Natural killer cell (primary cell): ENCODE measurements at regions not wholly inside any gene's neighbourhood (a gene's known extent, or its start where the extent isn't known, plus 50 kb on each side); places are given as distances from the start of the nearest gene placed in this dataset.

Experiments used
- ATAC-seq, 3 donors: fragments of 150-1000 bp in 2 of 3; fragments of 200-7000 bp in 1 of 3; cut with Tn5 transposase; 1 replicate in 1 of 3; 2 replicates in 2 of 3; pipeline ENCODE4 v1.10.0; 2021; ENCODE audit warnings: mild to moderate bottlenecking in 2 of 3, moderate library complexity in 2 of 3
- DNase-seq, 2 donors: peaks; one replicate each; pipeline versions ENCODE4 v3.0.0 to v3.0.0-alpha.2; 2013 to 2021; ENCODE audit warnings: mixed read lengths in 1 of 2
- H3K27ac ChIP-seq: one replicate; pipeline ENCODE4 v1.5.1; 2013; ENCODE audit warnings: mild to moderate bottlenecking, low read length
- H3K27me3 ChIP-seq: one replicate; pipeline ENCODE4 v1.6.1; 2013; ENCODE audit warnings: low read length; ENCODE audit not compliant: control insufficient read depth, insufficient read depth
- H3K36me3 ChIP-seq: one replicate; pipeline ENCODE4 v1.6.1; 2013; ENCODE audit warnings: low read length; ENCODE audit not compliant: control insufficient read depth, insufficient read depth
- H3K4me1 ChIP-seq: one replicate; pipeline ENCODE4 v1.6.1; 2013; ENCODE audit warnings: low read length; ENCODE audit not compliant: control insufficient read depth, insufficient read depth
- H3K4me3 ChIP-seq: one replicate; pipeline ENCODE4 v1.5.1; 2013; ENCODE audit warnings: low read length
- H3K9me3 ChIP-seq: one replicate; pipeline ENCODE4 v1.6.1; 2013; ENCODE audit warnings: low read length; ENCODE audit not compliant: control insufficient read depth, insufficient read depth
- H3K27ac Mint-ChIP-seq, 2 donors: one replicate each; pipeline ENCODE4 v1.8.0; 2022; ENCODE audit warnings: mild to moderate bottlenecking in 2 of 2, mixed read lengths in 2 of 2, moderate library complexity in 1 of 2
- H3K27me3 Mint-ChIP-seq, 2 donors: one replicate each; pipeline ENCODE4 v1.8.0; 2022; ENCODE audit warnings: low read depth in 2 of 2, mixed read lengths in 2 of 2
- H3K36me3 Mint-ChIP-seq: one replicate; pipeline ENCODE4 v1.8.0; 2022; ENCODE audit warnings: mixed read lengths
- H3K4me1 Mint-ChIP-seq, 2 donors: one replicate each; pipeline ENCODE4 v1.8.0; 2022; ENCODE audit warnings: mixed read lengths in 2 of 2
- H3K4me3 Mint-ChIP-seq: one replicate; pipeline ENCODE4 v1.8.0; 2022; ENCODE audit warnings: mild to moderate bottlenecking, moderate library complexity, mixed read lengths
- H3K9me3 Mint-ChIP-seq, 2 donors: one replicate each; pipeline ENCODE4 v1.8.0; 2022; ENCODE audit warnings: mixed read lengths in 2 of 2
- CTCF ChIP-seq: fragments of 200-600 bp; IDR thresholded peaks from one replicate; pipeline ENCODE4 v1.8.0; 2022; ENCODE audit warnings: antibody characterized with exemption
- WGBS: methylation state at CpG from one replicate; pipeline ENCODE4 v1.1.7; 2013; ENCODE audit warnings: missing lambda C conversion rate; ENCODE audit not compliant: insufficient coverage; 5-methylcytosine and 5-hydroxymethylcytosine counted together
- intact Hi-C: fragments of 100-400 bp; cut with micrococcal nuclease; formaldehyde crosslinking; loops from one replicate; pipeline ENCODE4 v1.14.2; 2022

GRCh38 chr15:34664418-34664817, 81.0 kb upstream of the GOLGA8B start:
- no peaks in the 10 kb centered on the region for H3K36me3 Mint-ChIP-seq
- 0% methylated on average over 1 of the region's 1 CpG for WGBS
- H3K9me3 Mint-ChIP-seq: no peaks in the 10 kb centered on the region
- H3K4me1 Mint-ChIP-seq: no peaks in the 10 kb centered on the region
- H3K27me3 Mint-ChIP-seq: peaks cover 16 to 48% of the 10 kb centered on the region in 2 donors
- H3K4me3 Mint-ChIP-seq: no peak overlapping the region
- no peaks in the 10 kb centered on the region for H3K36me3 ChIP-seq
- H3K9me3 ChIP-seq: no peaks in the 10 kb centered on the region
- ATAC-seq: no peak
- H3K27ac ChIP-seq: no peak overlapping the region
- H3K27ac Mint-ChIP-seq: no peak overlapping the region
- no peak for TF ChIP-seq CTCF
- no peak overlapping the region for H3K4me3 ChIP-seq
- intact Hi-C loops: no loop called here
- no peaks in the 10 kb centered on the region for H3K4me1 ChIP-seq
- no peak for DNase-seq
- H3K27me3 ChIP-seq: peaks cover 4% of the 10 kb centered on the region

DNA sequence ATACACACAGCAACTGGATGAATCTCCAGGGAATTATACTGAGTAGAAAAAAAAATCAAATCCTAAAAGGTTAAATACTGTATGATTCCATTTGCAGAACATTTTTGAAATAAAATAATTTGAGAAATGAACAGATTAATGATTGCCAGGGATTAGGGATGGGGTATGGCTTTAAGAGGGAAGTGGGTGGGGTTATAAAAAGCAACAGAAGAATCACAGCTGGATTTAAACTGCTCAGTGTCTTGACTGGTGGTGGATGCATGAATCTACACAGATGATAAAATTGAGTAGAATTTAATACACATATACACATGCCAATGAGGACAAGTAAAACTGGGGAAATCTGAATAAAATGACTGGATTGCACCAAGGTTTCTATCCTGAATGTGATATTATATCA, 79.7 kb upstream of the GOLGA8B start:
- Histone ChIP-seq H3K27ac (no peak overlapping the region), H3K36me3 (no peaks in the 10 kb centered on the region), H3K27me3 (peaks cover 4% of the 10 kb centered on the region), H3K4me1 (no peaks in the 10 kb centered on the region), H3K4me3 (no peak overlapping the region), H3K9me3 (no peaks in the 10 kb centered on the region)
- Mint-ChIP-seq H3K4me3 (no peak overlapping the region), H3K27me3 (peaks cover 12 to 42% of the 10 kb centered on the region in 2 donors), H3K36me3 (no peaks in the 10 kb centered on the region), H3K27ac (no peak overlapping the region), H3K9me3 (no peaks in the 10 kb centered on the region), H3K4me1 (no peaks in the 10 kb centered on the region)
- TF ChIP-seq CTCF: no peak
- intact Hi-C loops: no loop called here
- DNase-seq: no peak
- no peak for ATAC-seq

DNA sequence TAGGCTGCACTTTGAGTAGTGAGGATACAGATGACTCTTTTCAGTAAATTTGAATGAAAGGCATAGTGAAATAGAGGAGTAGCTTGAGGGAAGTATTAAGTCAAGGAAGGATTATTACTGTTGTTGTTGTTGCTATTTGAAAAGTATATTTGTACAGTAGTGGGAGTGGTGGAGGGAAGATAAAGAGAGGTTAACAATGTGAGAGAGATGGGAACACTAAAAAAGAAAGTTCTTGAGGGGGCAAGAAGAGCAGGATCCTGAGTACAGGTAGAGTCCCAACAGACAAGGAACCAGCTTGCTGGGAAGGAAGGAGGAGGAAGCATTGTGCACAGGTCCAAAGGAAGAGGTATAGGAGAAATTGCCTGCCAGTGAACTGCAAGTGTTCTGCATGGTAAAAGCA, 75.6 kb upstream of the GOLGA8B start:
- H3K9me3 Mint-ChIP-seq: no peaks in the 10 kb centered on the region
- Histone ChIP-seq H3K4me3 (no peak overlapping the region), H3K27ac (no peak overlapping the region), H3K4me1 (no peaks in the 10 kb centered on the region), H3K36me3 (no peaks in the 10 kb centered on the region), H3K27me3 (peaks cover 2% of the 10 kb centered on the region), H3K9me3 (no peaks in the 10 kb centered on the region)
- intact Hi-C loops: no loop called here
- no peak overlapping the region for H3K27ac Mint-ChIP-seq
- no peaks in the 10 kb centered on the region for H3K36me3 Mint-ChIP-seq
- H3K4me3 Mint-ChIP-seq: no peak overlapping the region
- no peaks in the 10 kb centered on the region for H3K4me1 Mint-ChIP-seq
- no peak for DNase-seq
- H3K27me3 Mint-ChIP-seq: peaks cover 13 to 32% of the 10 kb centered on the region in 2 donors
- TF ChIP-seq CTCF: no peak
- ATAC-seq: no peak

DNA sequence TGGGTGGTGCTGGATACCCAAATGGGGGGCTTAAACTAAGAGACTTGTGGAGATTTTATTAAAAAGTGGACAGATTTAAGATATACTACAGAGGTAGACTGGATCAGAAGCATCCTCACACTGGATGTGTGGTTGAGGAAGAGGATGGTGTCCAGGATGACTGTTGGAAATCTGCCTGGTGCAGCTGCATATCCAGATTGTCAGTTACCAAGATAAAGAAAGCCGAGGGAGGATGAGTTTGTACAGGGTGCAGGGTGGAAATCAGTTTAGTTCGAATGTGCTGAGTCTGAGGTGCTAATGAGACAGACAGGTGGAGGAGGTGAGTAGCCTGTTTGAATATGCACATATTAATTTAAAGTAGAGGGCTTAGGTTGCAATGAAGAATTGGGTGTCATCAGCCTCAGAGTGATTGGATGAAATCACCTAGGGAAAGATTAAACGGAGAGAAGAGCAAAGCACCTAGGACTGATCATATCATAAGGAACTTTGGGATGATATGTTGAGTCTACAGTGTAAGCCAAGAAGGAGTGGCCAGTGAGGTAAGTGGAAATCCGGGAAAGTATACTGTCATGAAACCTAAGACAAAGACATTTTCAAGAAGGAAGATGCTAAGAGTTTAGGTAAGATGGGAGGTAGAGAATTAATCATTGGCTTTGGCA, 74.1 kb upstream of the GOLGA8B start:
- Histone ChIP-seq H3K27me3 (no peaks in the 10 kb centered on the region), H3K9me3 (no peaks in the 10 kb centered on the region), H3K27ac (no peak overlapping the region), H3K4me1 (no peaks in the 10 kb centered on the region), H3K4me3 (no peak overlapping the region), H3K36me3 (no peaks in the 10 kb centered on the region)
- TF ChIP-seq CTCF: no peak
- DNase-seq (no peak), ATAC-seq (no peak)
- intact Hi-C loops: no loop called here
- Mint-ChIP-seq H3K9me3 (no peaks in the 10 kb centered on the region), H3K36me3 (no peaks in the 10 kb centered on the region), H3K27me3 (peaks cover 13 to 21% of the 10 kb centered on the region in 2 donors), H3K27ac (no peak overlapping the region), H3K4me3 (no peak overlapping the region), H3K4me1 (no peaks in the 10 kb centered on the region)
- WGBS: 80% methylated on average over 4 of the region's 4 CpGs
